NT2/D1 (cell line): ENCODE measurements at regions not wholly inside any gene's neighbourhood (a gene's known extent, or its start where the extent isn't known, plus 50 kb on each side); places are given as distances from the start of the nearest gene placed in this dataset.
A peak's percentile ranks its signal among the peaks of the same experiment; 100 is the strongest.

Experiments used
- DNase-seq: peaks from one replicate; pipeline ENCODE4 v3.0.0-alpha.2; 2011; ENCODE audit warnings: low read depth, low spot score
- H3K27me3 ChIP-seq: 2 replicates; pipeline ENCODE4 v1.6.0; 2011; ENCODE audit warnings: mild to moderate bottlenecking; ENCODE audit not compliant: insufficient read length, insufficient read depth
- H3K36me3 ChIP-seq: 2 replicates; pipeline ENCODE4 v1.6.1; 2011; ENCODE audit warnings: mild to moderate bottlenecking, low read length, mixed read lengths; ENCODE audit not compliant: insufficient read depth, insufficient read length
- H3K4me1 ChIP-seq: 2 replicates; pipeline ENCODE4 v1.5.1; 2011; ENCODE audit not compliant: insufficient read depth, insufficient read length
- H3K4me3 ChIP-seq: 2 replicates; pipeline ENCODE4 v1.5.1; 2011; ENCODE audit warnings: low read depth; ENCODE audit not compliant: insufficient read length
- H3K9ac ChIP-seq: 2 replicates; pipeline ENCODE4 v1.6.0; 2011; ENCODE audit warnings: low read depth; ENCODE audit not compliant: insufficient read length
- H3K9me3 ChIP-seq: 2 replicates; pipeline ENCODE4 v1.5.1; 2011; ENCODE audit warnings: mild to moderate bottlenecking, low read length; ENCODE audit not compliant: insufficient read depth
- SUZ12 ChIP-seq: IDR thresholded peaks from 2 replicates; pipeline ENCODE4 v1.6.1; 2011; ENCODE audit not compliant: insufficient read length, insufficient read depth; ENCODE audit errors: extremely low read depth
- YY1 ChIP-seq: IDR thresholded peaks from 2 replicates; pipeline ENCODE4 v1.6.1; 2011; ENCODE audit not compliant: insufficient read length, insufficient read depth
- ZNF274 ChIP-seq: IDR thresholded peaks from 2 replicates; pipeline ENCODE4 v1.6.1; 2011; ENCODE audit warnings: mild to moderate bottlenecking, low read depth, low read length

GRCh38 chr6:120924214-120924613, 410.1 kb downstream of the TBC1D32 start:
- Histone ChIP-seq H3K4me1 (no peaks in the 10 kb centered on the region), H3K27me3 (no peaks in the 10 kb centered on the region), H3K4me3 (no peak overlapping the region), H3K9ac (no peak overlapping the region), H3K9me3 (peaks cover 14% of the 10 kb centered on the region), H3K36me3 (no peaks in the 10 kb centered on the region)
- DNase-seq: no peak
- TF ChIP-seq SUZ12 (no peak), ZNF274 (no peak), YY1 (no peak)

GRCh38 chr6:120918137-120918536, 416.1 kb downstream of the TBC1D32 start:
- H3K27me3 ChIP-seq: no peaks in the 10 kb centered on the region
- no peak for TF ChIP-seq ZNF274
- DNase-seq: no peak
- no peak overlapping the region for H3K9ac ChIP-seq
- no peaks in the 10 kb centered on the region for H3K4me1 ChIP-seq
- no peaks in the 10 kb centered on the region for H3K36me3 ChIP-seq
- no peak overlapping the region for H3K4me3 ChIP-seq
- no peaks in the 10 kb centered on the region for H3K9me3 ChIP-seq

GRCh38 chr6:120916844-120917243, 417.4 kb downstream of the TBC1D32 start:
- DNase-seq: no peak
- Histone ChIP-seq H3K9me3 (no peaks in the 10 kb centered on the region), H3K4me1 (no peaks in the 10 kb centered on the region), H3K4me3 (no peak overlapping the region), H3K36me3 (no peaks in the 10 kb centered on the region), H3K9ac (no peak overlapping the region), H3K27me3 (no peaks in the 10 kb centered on the region)
- TF ChIP-seq SUZ12: no peak
- no peak for TF ChIP-seq ZNF274
- no peak for TF ChIP-seq YY1

- Histone ChIP-seq H3K4me3 (no peak overlapping the region), H3K9ac (no peak overlapping the region), H3K9me3 (no peaks in the 10 kb centered on the region), H3K36me3 (no peaks in the 10 kb centered on the region), H3K27me3 (no peaks in the 10 kb centered on the region), H3K4me1 (no peaks in the 10 kb centered on the region)
- no peak for DNase-seq
- TF ChIP-seq YY1 (no peak), ZNF274 (no peak), SUZ12 (no peak)
Observed at GRCh38 chr6:120913486-120913885, 420.8 kb downstream of the TBC1D32 start.

DNA sequence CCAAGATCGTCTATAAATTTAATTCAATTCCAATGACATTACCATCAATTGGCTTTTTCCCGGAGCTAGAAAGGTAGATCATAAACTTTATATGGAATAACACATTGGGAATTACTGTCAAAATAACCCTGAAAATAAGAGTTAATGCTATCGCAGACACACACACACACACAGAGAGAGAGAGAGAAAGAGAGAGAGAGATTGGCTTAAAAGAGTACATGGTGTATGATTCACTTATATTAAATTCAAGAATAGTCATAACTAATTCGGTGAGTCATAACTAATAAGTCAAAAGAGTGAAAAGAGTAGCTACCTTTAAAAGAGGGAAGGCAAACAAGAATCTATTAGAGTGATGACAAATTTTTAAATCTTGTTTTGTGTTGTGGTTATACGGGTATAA, 425.5 kb downstream of the TBC1D32 start:
- Histone ChIP-seq H3K9ac (no peak overlapping the region), H3K9me3 (no peaks in the 10 kb centered on the region), H3K27me3 (no peaks in the 10 kb centered on the region), H3K4me1 (no peaks in the 10 kb centered on the region), H3K4me3 (no peak overlapping the region), H3K36me3 (no peaks in the 10 kb centered on the region)
- no peak for DNase-seq
- TF ChIP-seq SUZ12 (no peak), ZNF274 (no peak), YY1 (no peak)

DNA sequence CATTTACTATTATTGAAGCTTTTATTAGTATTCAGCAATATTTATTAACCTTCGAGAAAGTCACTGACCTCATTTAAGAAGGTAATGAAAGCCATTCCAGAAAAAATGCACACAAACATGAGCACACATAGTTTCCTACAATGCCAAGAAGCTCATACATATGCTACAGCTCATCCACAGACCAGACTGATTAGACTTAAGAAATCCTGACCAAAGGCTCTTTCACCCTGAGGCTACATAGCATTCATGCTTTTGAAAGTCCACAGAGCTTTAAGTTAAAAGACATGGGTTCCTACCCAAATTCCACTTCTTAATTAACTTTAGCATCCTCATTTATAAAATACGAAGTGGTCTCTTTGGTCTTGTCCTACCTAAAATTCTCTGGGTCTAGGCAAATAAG, 430.4 kb downstream of the TBC1D32 start:
- Histone ChIP-seq H3K4me1 (no peaks in the 10 kb centered on the region), H3K36me3 (no peaks in the 10 kb centered on the region), H3K4me3 (no peak overlapping the region), H3K9ac (no peak overlapping the region), H3K9me3 (no peaks in the 10 kb centered on the region), H3K27me3 (no peaks in the 10 kb centered on the region)
- DNase-seq: peak; percentile 15
- TF ChIP-seq YY1 (no peak), SUZ12 (no peak), ZNF274 (no peak)

- no peak for TF ChIP-seq SUZ12
- TF ChIP-seq YY1: no peak
- TF ChIP-seq ZNF274: no peak
- H3K4me1 ChIP-seq: no peaks in the 10 kb centered on the region
Observed at GRCh38 chr6:120899932-120900331, 434.3 kb downstream of the TBC1D32 start.

DNA sequence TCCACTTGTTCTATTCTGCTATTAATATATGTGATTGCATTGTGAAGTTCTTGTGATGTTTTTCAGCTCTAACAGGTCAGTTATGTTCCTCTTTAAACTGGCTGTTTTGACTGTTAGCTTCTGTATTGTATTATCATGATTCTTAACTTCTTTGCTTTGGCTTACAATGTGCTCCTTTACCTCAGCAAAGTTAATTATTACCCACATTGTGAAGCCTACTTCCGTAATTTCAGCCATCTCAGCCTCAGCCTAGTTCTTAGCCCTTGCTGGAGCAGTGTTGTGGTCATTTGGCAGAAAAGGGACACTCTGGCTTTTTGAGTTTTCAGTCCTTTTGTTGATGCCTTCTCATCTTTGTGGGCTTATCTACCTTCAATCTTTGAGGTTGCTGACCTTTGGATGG, 440.2 kb downstream of the TBC1D32 start:
- H3K4me1 ChIP-seq: no peaks in the 10 kb centered on the region
- H3K36me3 ChIP-seq: no peaks in the 10 kb centered on the region
- no peaks in the 10 kb centered on the region for H3K27me3 ChIP-seq
- TF ChIP-seq YY1 (no peak), ZNF274 (no peak), SUZ12 (no peak)
- no peak overlapping the region for H3K9ac ChIP-seq
- H3K4me3 ChIP-seq: no peak overlapping the region
- DNase-seq: no peak
- no peaks in the 10 kb centered on the region for H3K9me3 ChIP-seq

More at GRCh38 chr6:120899932-120900331, 434.3 kb downstream of the TBC1D32 start:
- Histone ChIP-seq H3K4me3 (no peak overlapping the region), H3K9ac (no peak overlapping the region), H3K27me3 (no peaks in the 10 kb centered on the region), H3K36me3 (no peaks in the 10 kb centered on the region), H3K9me3 (no peaks in the 10 kb centered on the region)
- no peak for DNase-seq
